Right lobe of liver (tissue), 4 donors: ENCODE measurements at regions not wholly inside any gene's neighbourhood (a gene's known extent, or its start where the extent isn't known, plus 50 kb on each side); places are given as distances from the start of the nearest gene placed in this dataset.

Experiments
- POLR2A ChIP-seq: fragments of 450-650 bp; IDR thresholded peaks from one replicate; pipeline ENCODE4 v1.6.1; 2017; ENCODE audit warnings: antibody characterized with exemption, mild to moderate bottlenecking
- TF ChIP-seq, protein P1 (sequence below), 4 donors: fragments of 200-600 bp in 3 of 4; fragments of 450-650 bp in 1 of 4; IDR thresholded peaks; one replicate each; pipeline versions ENCODE4 v1.5.1 to v1.8.0; 2016 to 2022; ENCODE audit warnings: antibody characterized with exemption in 4 of 4, mild to moderate bottlenecking in 2 of 4
- donor health status: DM: no; HTN: no; CAD: no.
- donor health status: DM: no; HTN: no; CAD: no.
- donor health status: DM: no; HTN: yes; CAD: no.

DNA sequence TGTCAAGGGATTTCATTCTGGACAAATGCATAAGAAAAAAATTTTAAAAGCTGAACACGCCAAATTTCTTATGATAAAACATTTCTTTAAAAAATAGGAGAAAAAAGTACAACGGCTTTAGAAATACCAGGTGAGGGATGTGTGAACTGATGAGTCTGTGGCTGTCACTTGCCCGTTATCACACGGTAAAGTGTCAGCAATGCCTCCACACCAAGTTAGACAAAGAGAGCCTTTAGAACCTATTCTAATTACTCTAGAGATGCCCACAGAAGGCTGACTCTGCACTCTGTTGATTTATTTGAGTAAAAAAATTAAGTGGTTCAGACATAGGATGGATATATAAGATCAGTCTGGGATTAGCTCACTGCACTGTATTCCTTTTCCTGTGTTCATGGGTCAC lies 523.8 kb downstream of the RNF144A start:
- no peak for TF ChIP-seq POLR2A
- TF ChIP-seq, protein P1, sequence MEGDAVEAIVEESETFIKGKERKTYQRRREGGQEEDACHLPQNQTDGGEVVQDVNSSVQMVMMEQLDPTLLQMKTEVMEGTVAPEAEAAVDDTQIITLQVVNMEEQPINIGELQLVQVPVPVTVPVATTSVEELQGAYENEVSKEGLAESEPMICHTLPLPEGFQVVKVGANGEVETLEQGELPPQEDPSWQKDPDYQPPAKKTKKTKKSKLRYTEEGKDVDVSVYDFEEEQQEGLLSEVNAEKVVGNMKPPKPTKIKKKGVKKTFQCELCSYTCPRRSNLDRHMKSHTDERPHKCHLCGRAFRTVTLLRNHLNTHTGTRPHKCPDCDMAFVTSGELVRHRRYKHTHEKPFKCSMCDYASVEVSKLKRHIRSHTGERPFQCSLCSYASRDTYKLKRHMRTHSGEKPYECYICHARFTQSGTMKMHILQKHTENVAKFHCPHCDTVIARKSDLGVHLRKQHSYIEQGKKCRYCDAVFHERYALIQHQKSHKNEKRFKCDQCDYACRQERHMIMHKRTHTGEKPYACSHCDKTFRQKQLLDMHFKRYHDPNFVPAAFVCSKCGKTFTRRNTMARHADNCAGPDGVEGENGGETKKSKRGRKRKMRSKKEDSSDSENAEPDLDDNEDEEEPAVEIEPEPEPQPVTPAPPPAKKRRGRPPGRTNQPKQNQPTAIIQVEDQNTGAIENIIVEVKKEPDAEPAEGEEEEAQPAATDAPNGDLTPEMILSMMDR (IDR thresholded peaks at IDR 0.05): no peak
